ENCODE measurements at regions not wholly inside any gene's neighbourhood (a gene's known extent, or its start where the extent isn't known, plus 50 kb on each side); places are given as distances from the start of the nearest gene placed in this dataset.

- TF ChIP-seq POLR2A (IDR thresholded peaks at IDR 0.05) (no peak), CTCF (IDR thresholded peaks at IDR 0.05) (no peak)
Observed at GRCh38 chr4:27305246-27305645, 444.6 kb downstream of the STIM2 start.

Measured in lower leg skin (tissue), 3 donors.